Myocyte (in vitro differentiated cells): ENCODE measurements at regions not wholly inside any gene's neighbourhood (a gene's known extent, or its start where the extent isn't known, plus 50 kb on each side); places are given as distances from the start of the nearest gene placed in this dataset.
A peak's percentile ranks its signal among the peaks of the same experiment; 100 is the strongest.
"Not testable (repeated sequence)": the region's sequence is repeated elsewhere in the genome, so short reads cannot be mapped to it uniquely, and the experiment has no call there.

ENCODE experiments used
- DNase-seq: peaks from one replicate; pipeline ENCODE4 v3.0.0-alpha.2; 2012; ENCODE audit warnings: low read depth

- no peak for DNase-seq
Observed at GRCh38 chr7:35909870-35910357, 109.1 kb downstream of the SEPTIN7 start.

GRCh38 chr7:35910621-35911020, 109.8 kb downstream of the SEPTIN7 start:
- DNase-seq: not testable (repeated sequence)

GRCh38 chr7:35913350-35913749, 112.5 kb downstream of the SEPTIN7 start:
- DNase-seq: not testable (repeated sequence)

- DNase-seq: not testable (repeated sequence)
Observed at GRCh38 chr7:35914214-35914613, 113.4 kb downstream of the SEPTIN7 start.

GRCh38 chr7:35915247-35915955, 114.5 kb downstream of the SEPTIN7 start:
- not testable (repeated sequence) for DNase-seq

- not testable (repeated sequence) for DNase-seq
Observed at GRCh38 chr7:35918217-35918616, 117.4 kb downstream of the SEPTIN7 start.

- DNase-seq: not testable (repeated sequence)
Observed at GRCh38 chr7:35919607-35920006, 118.8 kb downstream of the SEPTIN7 start.

- DNase-seq: peak; percentile 32
Observed at GRCh38 chr7:35921338-35921737, 120.5 kb downstream of the SEPTIN7 start.

GRCh38 chr7:35924668-35925067, 123.8 kb downstream of the SEPTIN7 start:
- not testable (repeated sequence) for DNase-seq

- DNase-seq: not testable (repeated sequence)
Observed at GRCh38 chr7:35926966-35927365, 126.1 kb downstream of the SEPTIN7 start.

GRCh38 chr7:35931134-35931533, 130.3 kb downstream of the SEPTIN7 start:
- not testable (repeated sequence) for DNase-seq

- not testable (repeated sequence) for DNase-seq
Observed at GRCh38 chr7:35931551-35931950, 130.7 kb downstream of the SEPTIN7 start.

- not testable (repeated sequence) for DNase-seq
Observed at GRCh38 chr7:35940695-35941094, 139.8 kb downstream of the SEPTIN7 start.

GRCh38 chr7:35945621-35946020, 144.8 kb downstream of the SEPTIN7 start:
- not testable (repeated sequence) for DNase-seq

- not testable (repeated sequence) for DNase-seq
Observed at GRCh38 chr7:35955735-35956134, 154.9 kb downstream of the SEPTIN7 start.

GRCh38 chr7:35956988-35957387, 156.1 kb downstream of the SEPTIN7 start:
- not testable (repeated sequence) for DNase-seq

GRCh38 chr7:35961260-35961659, 160.4 kb downstream of the SEPTIN7 start:
- not testable (repeated sequence) for DNase-seq

- DNase-seq: not testable (repeated sequence)
Observed at GRCh38 chr7:35962607-35963006, 161.8 kb downstream of the SEPTIN7 start.

- DNase-seq: no peak
Observed at GRCh38 chr7:35967366-35968139, 166.7 kb downstream of the SEPTIN7 start.

GRCh38 chr7:35968140-35968940, 167.5 kb downstream of the SEPTIN7 start:
- no peak for DNase-seq

- no peak for DNase-seq
Observed at GRCh38 chr7:35969066-35969465, 168.2 kb downstream of the SEPTIN7 start.
